RWPE2 (cell line): ENCODE measurements at regions not wholly inside any gene's neighbourhood (a gene's known extent, or its start where the extent isn't known, plus 50 kb on each side); places are given as distances from the start of the nearest gene placed in this dataset.

ENCODE experiments used
- ATAC-seq: fragments of 200-7000 bp; cut with Tn5 transposase; 3 replicates; pipeline ENCODE4 v1.9.1; 2021; ENCODE audit warnings: low read depth
- DNase-seq: peaks from one replicate; pipeline ENCODE4 v3.0.0-alpha.2; 2020; ENCODE audit warnings: low spot score
- H3K27ac ChIP-seq: fragments of 450-650 bp; 2 replicates; pipeline ENCODE4 v1.5.1; 2017; ENCODE audit warnings: mild to moderate bottlenecking; ENCODE audit not compliant: poor library complexity, severe bottlenecking
- H3K27me3 ChIP-seq: fragments of 250-450 bp; sonication (Bioruptor Pico); 2 replicates; pipeline ENCODE4 v1.5.1; 2021; ENCODE audit warnings: mild to moderate bottlenecking, moderate library complexity; ENCODE audit not compliant: insufficient read depth, poor library complexity, severe bottlenecking
- H3K36me3 ChIP-seq: fragments of 250-450 bp; sonication (Bioruptor Pico); 2 replicates; pipeline ENCODE4 v1.5.1; 2020; ENCODE audit warnings: low read depth, mild to moderate bottlenecking, moderate library complexity
- H3K4me1 ChIP-seq: fragments of 250-450 bp; sonication (Bioruptor Pico); 2 replicates; pipeline ENCODE4 v1.5.1; 2021; ENCODE audit warnings: mild to moderate bottlenecking, moderate library complexity; ENCODE audit not compliant: insufficient read depth, poor library complexity, severe bottlenecking
- H3K4me3 ChIP-seq: fragments of 250-450 bp; sonication (Bioruptor Pico); 2 replicates; pipeline ENCODE4 v1.5.1; 2021; ENCODE audit warnings: mild to moderate bottlenecking, moderate library complexity; ENCODE audit not compliant: severe bottlenecking
- H3K9me3 ChIP-seq: fragments of 250-450 bp; sonication (Bioruptor Pico); 2 replicates; pipeline ENCODE4 v1.5.1; 2021; ENCODE audit warnings: mild to moderate bottlenecking, moderate library complexity; ENCODE audit not compliant: severe bottlenecking
- TF ChIP-seq, protein P1 (sequence below): fragments of 450-650 bp; IDR thresholded peaks from one replicate; pipeline ENCODE4 v1.5.1; 2017; ENCODE audit warnings: mild to moderate bottlenecking, moderate library complexity; ENCODE audit not compliant: poor library complexity, severe bottlenecking

DNA sequence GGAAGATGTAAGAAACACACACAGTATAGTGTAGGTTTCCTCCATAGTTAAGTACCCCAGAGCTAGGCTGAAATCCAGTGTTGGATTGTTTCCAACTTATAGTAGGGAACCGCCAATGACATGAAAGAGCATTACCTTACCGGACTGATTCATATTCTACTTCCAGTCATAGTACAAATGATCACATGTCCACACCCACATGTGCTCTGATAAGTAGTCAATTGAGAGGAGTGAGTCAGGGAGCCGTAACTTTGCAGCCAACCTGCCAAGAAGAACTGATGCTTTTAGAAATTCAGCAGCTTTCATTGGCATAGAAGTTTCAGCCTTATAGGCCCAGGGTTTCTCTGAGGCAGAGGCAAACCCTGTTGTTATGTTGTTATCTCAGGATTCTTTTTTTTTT, 240.6 kb downstream of the ETS1 start:
- no peak for DNase-seq
- Histone ChIP-seq H3K36me3 (no peaks in the 10 kb centered on the region), H3K4me1 (peaks cover 23% of the 10 kb centered on the region), H3K4me3 (no peak overlapping the region), H3K9me3 (no peaks in the 10 kb centered on the region), H3K27ac (no peak overlapping the region), H3K27me3 (no peaks in the 10 kb centered on the region)
- peak; percentile 80 for ATAC-seq
- TF ChIP-seq, protein P1, sequence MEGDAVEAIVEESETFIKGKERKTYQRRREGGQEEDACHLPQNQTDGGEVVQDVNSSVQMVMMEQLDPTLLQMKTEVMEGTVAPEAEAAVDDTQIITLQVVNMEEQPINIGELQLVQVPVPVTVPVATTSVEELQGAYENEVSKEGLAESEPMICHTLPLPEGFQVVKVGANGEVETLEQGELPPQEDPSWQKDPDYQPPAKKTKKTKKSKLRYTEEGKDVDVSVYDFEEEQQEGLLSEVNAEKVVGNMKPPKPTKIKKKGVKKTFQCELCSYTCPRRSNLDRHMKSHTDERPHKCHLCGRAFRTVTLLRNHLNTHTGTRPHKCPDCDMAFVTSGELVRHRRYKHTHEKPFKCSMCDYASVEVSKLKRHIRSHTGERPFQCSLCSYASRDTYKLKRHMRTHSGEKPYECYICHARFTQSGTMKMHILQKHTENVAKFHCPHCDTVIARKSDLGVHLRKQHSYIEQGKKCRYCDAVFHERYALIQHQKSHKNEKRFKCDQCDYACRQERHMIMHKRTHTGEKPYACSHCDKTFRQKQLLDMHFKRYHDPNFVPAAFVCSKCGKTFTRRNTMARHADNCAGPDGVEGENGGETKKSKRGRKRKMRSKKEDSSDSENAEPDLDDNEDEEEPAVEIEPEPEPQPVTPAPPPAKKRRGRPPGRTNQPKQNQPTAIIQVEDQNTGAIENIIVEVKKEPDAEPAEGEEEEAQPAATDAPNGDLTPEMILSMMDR = no peak

DNA sequence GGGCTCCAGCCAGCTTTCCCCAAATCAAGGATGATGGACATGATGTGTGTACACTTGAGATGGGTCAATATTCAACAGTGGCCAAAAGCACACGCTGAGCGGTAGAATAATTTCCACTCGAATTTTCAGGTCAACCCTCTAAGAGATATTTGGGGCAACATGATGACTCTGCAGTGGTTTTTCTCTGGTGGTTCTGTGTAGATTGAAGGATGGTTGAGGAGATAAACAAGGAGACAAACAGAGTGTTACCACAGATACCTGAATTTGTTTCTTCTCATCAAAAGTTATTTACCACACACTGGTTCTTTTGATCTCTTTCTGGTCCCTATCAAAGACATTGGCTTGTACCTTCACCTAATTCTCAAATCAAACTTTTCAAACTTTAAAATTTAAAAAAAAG, 242.0 kb downstream of the ETS1 start:
- ATAC-seq (no peak), DNase-seq (no peak)
- Histone ChIP-seq H3K4me1 (peaks cover 30% of the 10 kb centered on the region), H3K27ac (no peak overlapping the region), H3K36me3 (no peaks in the 10 kb centered on the region), H3K27me3 (no peaks in the 10 kb centered on the region), H3K4me3 (no peak overlapping the region), H3K9me3 (no peaks in the 10 kb centered on the region)
- TF ChIP-seq, protein P1 = no peak

DNA sequence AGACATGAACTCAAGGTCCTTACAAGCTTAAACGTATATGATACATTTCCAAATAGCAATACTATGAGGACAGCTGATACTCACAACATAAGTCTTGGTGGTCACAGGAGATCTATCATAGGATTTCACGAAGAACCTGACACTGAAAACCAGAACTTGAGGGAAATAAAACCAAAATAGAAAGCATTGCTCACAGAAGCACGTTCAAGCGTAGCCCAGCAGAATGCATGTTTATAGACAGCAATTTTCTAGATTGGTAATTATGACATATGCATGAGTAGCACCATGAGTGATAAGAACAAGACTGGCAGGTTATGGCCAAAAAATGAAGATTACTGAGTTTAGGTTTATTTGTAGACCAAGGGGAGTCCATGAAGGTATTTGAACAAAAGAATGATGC, 243.5 kb downstream of the ETS1 start:
- Histone ChIP-seq H3K27ac (peak overlapping the region; percentile 68), H3K4me3 (no peak overlapping the region), H3K4me1 (peaks cover 30% of the 10 kb centered on the region), H3K9me3 (no peaks in the 10 kb centered on the region), H3K27me3 (no peaks in the 10 kb centered on the region), H3K36me3 (no peaks in the 10 kb centered on the region)
- no peak for ATAC-seq
- TF ChIP-seq, protein P1 = no peak
- DNase-seq = no peak

DNA sequence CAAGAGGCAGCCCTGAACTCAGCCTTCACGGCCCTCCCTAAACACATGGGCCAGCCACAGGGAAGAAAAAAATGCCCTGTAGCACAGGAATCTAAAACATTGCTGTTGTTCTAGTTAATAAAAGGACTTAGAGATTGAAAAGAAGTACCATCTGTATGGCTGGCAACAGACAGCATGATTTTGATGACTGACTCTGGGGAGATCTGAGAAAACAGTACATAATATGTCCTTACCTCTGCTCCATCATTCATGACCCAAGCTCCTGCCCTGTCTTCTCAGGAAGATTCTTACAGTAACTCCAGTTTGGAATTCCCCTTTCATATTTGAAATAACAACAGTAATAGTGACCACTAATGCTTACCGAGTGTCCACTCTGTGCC, 244.2 kb downstream of the ETS1 start:
- Histone ChIP-seq H3K4me3 (no peak overlapping the region), H3K27me3 (no peaks in the 10 kb centered on the region), H3K9me3 (no peaks in the 10 kb centered on the region), H3K27ac (peak overlapping the region; percentile 68), H3K36me3 (no peaks in the 10 kb centered on the region), H3K4me1 (peaks cover 30% of the 10 kb centered on the region)
- no peak for DNase-seq
- TF ChIP-seq, protein P1 = no peak
- no peak; the same call in 2 of the 3 replicates for ATAC-seq

DNA sequence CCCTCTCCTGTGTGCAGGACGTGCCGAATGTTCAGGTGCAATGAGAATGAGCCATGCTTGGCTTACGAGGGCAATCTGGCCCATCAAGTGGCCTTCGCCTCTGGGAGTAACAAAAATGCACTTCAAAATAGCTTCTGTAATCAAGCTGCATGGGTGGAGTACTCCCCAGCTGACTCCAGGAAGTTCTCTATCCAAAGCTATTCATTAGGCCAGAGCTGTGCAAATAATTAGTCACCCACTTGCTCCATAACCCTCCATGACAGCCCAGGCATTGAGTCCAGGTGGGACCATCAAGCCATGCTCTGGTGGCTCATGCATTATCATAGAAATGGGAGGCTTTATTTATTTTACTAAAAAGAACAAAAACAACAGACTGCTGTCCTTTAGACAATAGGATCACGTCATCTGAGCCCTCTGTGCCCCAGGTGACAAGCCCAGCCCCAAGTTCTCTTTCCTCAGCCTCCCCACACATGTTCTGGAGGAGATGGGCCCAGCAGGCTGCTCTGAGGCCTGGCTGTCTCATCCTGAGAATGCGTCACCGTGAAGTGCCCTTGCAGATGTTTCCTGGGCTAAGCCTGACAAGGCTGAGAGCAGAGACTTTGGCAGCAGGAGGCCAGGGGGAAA, 244.7 kb downstream of the ETS1 start:
- H3K36me3 ChIP-seq = no peaks in the 10 kb centered on the region
- ATAC-seq (peak; percentile 95), DNase-seq (no peak)
- TF ChIP-seq, protein P1 = no peak
- H3K27me3 ChIP-seq = no peaks in the 10 kb centered on the region
- no peak overlapping the region for H3K4me3 ChIP-seq
- H3K4me1 ChIP-seq = peaks cover 30% of the 10 kb centered on the region
- peak overlapping the region; percentile 68 for H3K27ac ChIP-seq
- H3K9me3 ChIP-seq = no peaks in the 10 kb centered on the region
